Transverse colon (tissue), 4 donors: ENCODE measurements at regions not wholly inside any gene's neighbourhood (a gene's known extent, or its start where the extent isn't known, plus 50 kb on each side); places are given as distances from the start of the nearest gene placed in this dataset.

Experiments used
- DNase-seq: peaks from one replicate; pipeline ENCODE4 v3.0.0-alpha.2; 2019
- H3K27ac ChIP-seq, 4 donors: fragments of 200-600 bp; sonication (generic); 2 replicates each; pipeline ENCODE4 v1.5.1; 2016 to 2018; ENCODE audit warnings: inconsistent platforms in 4 of 4
- H3K27me3 ChIP-seq: fragments of 200-600 bp; sonication (generic); 2 replicates; pipeline ENCODE4 v1.5.1; 2017; ENCODE audit warnings: inconsistent platforms
- H3K36me3 ChIP-seq, 4 donors: fragments of 200-600 bp; sonication (generic); 2 replicates each; pipeline ENCODE4 v1.5.1; 2017 to 2019; ENCODE audit warnings: inconsistent platforms in 4 of 4
- H3K4me1 ChIP-seq, 4 donors: fragments of 200-600 bp; sonication (generic); 2 replicates each; pipeline ENCODE4 v1.5.1; 2017 to 2020; ENCODE audit warnings: inconsistent platforms in 4 of 4
- H3K4me3 ChIP-seq, 4 donors: fragments of 200-600 bp; sonication (generic); 1 replicate in 1 of 4; 2 replicates in 3 of 4; pipeline versions ENCODE4 v1.5.1 to v1.6.1; 2017 to 2019; ENCODE audit warnings: inconsistent platforms in 4 of 4
- H3K9me3 ChIP-seq, 2 donors: fragments of 200-600 bp; sonication (generic); 2 replicates each; pipeline ENCODE4 v1.5.1; 2017 to 2019; ENCODE audit warnings: inconsistent platforms in 2 of 2
- CTCF ChIP-seq, 5 experiments: fragments of 200-600 bp in 3 of 5; fragments of 450-650 bp in 2 of 5; sonication (generic) in 3 of 5; IDR thresholded peaks; 1 replicate in 2 of 5; 2 replicates in 3 of 5; pipeline ENCODE4 v1.5.1; 2016 to 2017; ENCODE audit warnings: antibody characterized with exemption in 5 of 5, inconsistent platforms in 3 of 5, mild to moderate bottlenecking in 2 of 5, moderate library complexity in 1 of 5
- EP300 ChIP-seq: sonication (generic); formaldehyde crosslinking; IDR thresholded peaks from one replicate; pipeline ENCODE4 v1.6.1; 2017; ENCODE audit warnings: antibody characterized with exemption, low read depth
- POLR2A ChIP-seq: fragments of 450-650 bp; IDR thresholded peaks from one replicate; pipeline ENCODE4 v1.6.1; 2016; ENCODE audit warnings: antibody characterized with exemption, mild to moderate bottlenecking, moderate library complexity
- POLR2AphosphoS5 ChIP-seq, 3 donors: sonication (generic); formaldehyde crosslinking; IDR thresholded peaks; one replicate each; pipeline ENCODE4 v1.6.1; 2016; ENCODE audit warnings: antibody characterized with exemption in 3 of 3
- WGBS, 2 donors: methylation state at CpG; one replicate each; pipeline ENCODE4 v1.1.5; 2018; ENCODE audit warnings: low coverage in 1 of 2; 5-methylcytosine and 5-hydroxymethylcytosine counted together
- in situ Hi-C, 4 donors: fragments of 200-750 bp; cut with MboI; loops; one replicate each; pipeline versions ENCODE4 v1.15.0 to v1.15.1; 2017; ENCODE audit warnings: low sequenced_read_pairs in 3 of 4, low pct_ligation_motif_present in 1 of 4, low pct_unique_long_range_greater_than_20kb in 1 of 4
- intact Hi-C: fragments of 100-400 bp; cut with DNase I; formaldehyde crosslinking; loops from one replicate; pipeline ENCODE4 v1.15.1; 2023; ENCODE audit warnings: low total_unique reads

GRCh38 chr10:111131168-111131799 is 54.5 kb downstream of the ADRA2A start:
- H3K9me3 ChIP-seq, result peaks cover 0 to 4% of the 10 kb centered on the region in 2 donors
- TF ChIP-seq EP300 (no peak), POLR2A (no peak), POLR2AphosphoS5 (IDR thresholded peaks at IDR 0.05) (no peak), CTCF (IDR thresholded peaks at IDR 0.05) (no peak)
- no peaks in the 10 kb centered on the region for H3K27me3 ChIP-seq
- in situ Hi-C loops (no loop called here), intact Hi-C loops (no loop called here)
- WGBS, 2 donors, result 60 to 67% methylated on average over 1 to 8 of the region's 8 CpGs
- no peaks in the 10 kb centered on the region for H3K36me3 ChIP-seq
- peaks cover 0 to 3% (median 0%) of the 10 kb centered on the region in 4 donors for H3K4me1 ChIP-seq
- DNase-seq, result no peak
- H3K4me3 ChIP-seq, result no peak overlapping the region
- no peak overlapping the region for H3K27ac ChIP-seq

DNA sequence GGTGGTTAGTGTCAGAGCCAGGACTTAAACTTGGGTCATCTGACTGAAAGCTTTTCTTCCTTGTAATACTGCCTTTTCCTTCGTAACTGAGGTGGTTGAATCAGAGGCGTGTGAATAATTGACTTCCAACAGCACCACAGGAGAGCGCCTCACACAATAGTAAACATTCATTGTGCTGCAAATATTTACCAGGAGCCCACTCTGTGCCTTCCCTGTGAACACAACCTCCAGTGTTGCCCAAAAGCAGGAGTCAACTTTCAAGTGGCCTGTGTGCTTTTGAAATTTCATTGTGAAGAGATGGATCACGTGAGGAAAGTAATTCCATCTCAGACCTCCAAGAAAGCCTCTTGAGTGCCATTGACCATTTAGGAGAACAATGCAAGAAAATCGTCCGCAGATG is 60.2 kb downstream of the ADRA2A start:
- H3K27ac ChIP-seq, result no peak overlapping the region
- no peaks in the 10 kb centered on the region for H3K27me3 ChIP-seq
- H3K4me3 ChIP-seq, result no peak overlapping the region
- in situ Hi-C loops (no loop called here), intact Hi-C loops (no loop called here)
- DNase-seq, result no peak
- 72 to 81% methylated on average over 3 to 6 of the region's 6 CpGs for WGBS, 2 donors
- TF ChIP-seq EP300 (no peak), CTCF (IDR thresholded peaks at IDR 0.05) (no peak), POLR2A (no peak), POLR2AphosphoS5 (IDR thresholded peaks at IDR 0.05) (no peak)
- peaks cover 0 to 4% of the 10 kb centered on the region in 2 donors for H3K9me3 ChIP-seq
- H3K36me3 ChIP-seq, result no peaks in the 10 kb centered on the region
- no peaks in the 10 kb centered on the region for H3K4me1 ChIP-seq

DNA sequence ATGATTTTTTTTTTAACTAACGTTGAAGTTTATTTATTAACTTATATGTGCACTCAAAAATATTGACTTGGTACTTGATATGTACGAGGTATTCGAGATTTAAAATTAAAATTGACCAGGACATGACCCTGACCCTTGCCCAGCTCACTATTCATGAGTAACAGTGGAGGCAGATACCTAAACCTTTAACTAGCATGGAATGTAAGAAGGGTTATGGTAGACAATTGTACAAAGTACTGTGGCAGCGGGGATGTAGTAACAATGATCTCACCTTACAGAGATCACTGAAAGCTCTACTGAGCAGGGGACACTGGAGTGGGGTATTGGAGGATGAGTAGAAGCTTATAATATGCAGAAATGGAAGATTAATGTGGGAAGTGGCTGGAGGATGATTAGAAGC is 60.8 kb downstream of the ADRA2A start:
- 41 to 43% methylated on average over 4 of the region's 4 CpGs for whole genome bisulfite sequencing, 2 donors
- intact Hi-C loops (no loop called here), in situ Hi-C loops (no loop called here)
- Histone ChIP-seq H3K4me3 (no peak overlapping the region), H3K4me1 (no peaks in the 10 kb centered on the region), H3K27ac (no peak overlapping the region), H3K36me3 (no peaks in the 10 kb centered on the region), H3K9me3 (peaks cover 0 to 4% of the 10 kb centered on the region in 2 donors), H3K27me3 (no peaks in the 10 kb centered on the region)
- no peak for DNase-seq
- no peak for TF ChIP-seq POLR2A
- TF ChIP-seq POLR2AphosphoS5 (IDR thresholded peaks at IDR 0.05), result no peak
- TF ChIP-seq EP300, result no peak

DNA sequence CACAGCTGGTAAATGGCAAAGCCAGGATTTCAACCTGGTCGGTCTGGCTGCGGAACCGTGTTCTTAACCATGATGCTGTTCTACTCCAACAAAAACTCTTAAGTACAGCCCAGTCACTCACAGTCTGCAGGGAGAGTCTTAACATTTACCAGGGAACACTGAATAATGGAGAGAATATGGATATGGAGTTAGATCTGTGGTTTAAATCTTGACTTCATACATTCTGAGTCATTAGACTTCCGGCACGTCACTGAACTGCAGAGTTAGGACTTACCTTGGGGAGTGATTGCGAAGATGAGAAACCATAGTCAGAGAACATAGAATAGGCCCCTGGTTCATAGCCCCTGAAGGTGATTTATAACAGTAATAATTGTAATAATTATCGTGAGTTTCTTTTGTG is 61.7 kb downstream of the ADRA2A start:
- TF ChIP-seq EP300, result no peak
- TF ChIP-seq POLR2AphosphoS5 (IDR thresholded peaks at IDR 0.05), result no peak
- no peak for TF ChIP-seq POLR2A
- TF ChIP-seq CTCF (IDR thresholded peaks at IDR 0.05), result no peak
- no peaks in the 10 kb centered on the region for H3K27me3 ChIP-seq
- no peak for DNase-seq
- intact Hi-C loops (no loop called here), in situ Hi-C loops (no loop called here)
- H3K27ac ChIP-seq, result no peak overlapping the region
- WGBS, 2 donors, result 90 to 96% methylated on average over 6 to 7 of the region's 7 CpGs
- H3K4me1 ChIP-seq, result no peaks in the 10 kb centered on the region
- H3K9me3 ChIP-seq, result no peaks in the 10 kb centered on the region
- H3K36me3 ChIP-seq, result no peaks in the 10 kb centered on the region
- H3K4me3 ChIP-seq, result no peak overlapping the region

- Histone ChIP-seq H3K36me3 (no peaks in the 10 kb centered on the region), H3K27me3 (no peaks in the 10 kb centered on the region), H3K4me1 (no peaks in the 10 kb centered on the region), H3K4me3 (no peak overlapping the region), H3K27ac (no peak overlapping the region), H3K9me3 (no peaks in the 10 kb centered on the region)
- intact Hi-C loops, result no loop called here
- WGBS, 2 donors, result 84 to 86% methylated on average over 7 to 14 of the region's 14 CpGs
- in situ Hi-C loops, result no loop called here
- TF ChIP-seq POLR2A, result no peak
- TF ChIP-seq POLR2AphosphoS5 (IDR thresholded peaks at IDR 0.05), result no peak
- TF ChIP-seq EP300, result no peak
- no peak for TF ChIP-seq CTCF (IDR thresholded peaks at IDR 0.05)
- no peak for DNase-seq
These were observed 62.7 kb downstream of the ADRA2A start for GRCh38 chr10:111139567-111139966.
